MM.1S (cell line): ENCODE measurements at regions not wholly inside any gene's neighbourhood (a gene's known extent, or its start where the extent isn't known, plus 50 kb on each side); places are given as distances from the start of the nearest gene placed in this dataset.
"Not testable (repeated sequence)": the region's sequence is repeated elsewhere in the genome, so short reads cannot be mapped to it uniquely, and the experiment has no call there.

Source experiments
- DNase-seq: peaks from one replicate; pipeline ENCODE4 v3.0.0-alpha.2; 2015
- H2AFZ ChIP-seq: fragments of 300-600 bp; sonication (generic); 2 replicates; pipeline ENCODE4 v1.6.0; 2016; ENCODE audit warnings: antibody characterized with exemption, low read length
- H3F3A ChIP-seq: fragments of 300-600 bp; sonication (generic); 2 replicates; pipeline ENCODE4 v1.6.1; 2016; ENCODE audit warnings: mild to moderate bottlenecking, antibody characterized with exemption, low read length, moderate library complexity, mixed read lengths; ENCODE audit not compliant: insufficient read depth
- H3K27ac ChIP-seq: fragments of 300-600 bp; sonication (generic); 2 replicates; pipeline ENCODE4 v1.5.1; 2016; ENCODE audit warnings: mild to moderate bottlenecking, low read length
- H3K27me3 ChIP-seq: fragments of 300-600 bp; sonication (generic); replicated peaks from 2 replicates; pipeline ENCODE4 v1.6.0; 2016; ENCODE audit warnings: low read length; ENCODE audit not compliant: insufficient read depth
- H3K36me3 ChIP-seq: fragments of 300-600 bp; sonication (generic); replicated peaks from 2 replicates; pipeline ENCODE4 v1.6.1; 2016; ENCODE audit warnings: mild to moderate bottlenecking, low read length, mixed read lengths; ENCODE audit not compliant: insufficient read depth
- H3K4me1 ChIP-seq: fragments of 300-600 bp; sonication (generic); 2 replicates; pipeline ENCODE4 v1.6.1; 2016; ENCODE audit warnings: low read length, mixed read lengths
- H3K4me2 ChIP-seq: fragments of 300-600 bp; sonication (generic); 2 replicates; pipeline ENCODE4 v1.6.0; 2016; ENCODE audit warnings: low read depth, low read length
- H3K4me3 ChIP-seq: fragments of 300-600 bp; sonication (generic); 2 replicates; pipeline ENCODE4 v1.5.1; 2016; ENCODE audit warnings: low read length, mixed read lengths
- H3K79me2 ChIP-seq: fragments of 300-600 bp; sonication (generic); 2 replicates; pipeline ENCODE4 v1.6.1; 2016; ENCODE audit warnings: mixed run types, low read length, mixed read lengths
- H3K9ac ChIP-seq: fragments of 300-600 bp; sonication (generic); 2 replicates; pipeline ENCODE4 v1.6.1; 2016; ENCODE audit warnings: low read length, mixed read lengths
- H3K9me2 ChIP-seq: fragments of 300-600 bp; sonication (generic); replicated peaks from 2 replicates; pipeline ENCODE4 v1.6.1; 2016; ENCODE audit warnings: mild to moderate bottlenecking, low read length, mixed read lengths; ENCODE audit not compliant: insufficient read depth
- H3K9me3 ChIP-seq: fragments of 300-600 bp; sonication (generic); replicated peaks from 2 replicates; pipeline ENCODE4 v1.6.1; 2016; ENCODE audit warnings: mild to moderate bottlenecking, low read length, mixed read lengths; ENCODE audit not compliant: insufficient read depth
- H4K20me1 ChIP-seq: fragments of 300-600 bp; sonication (generic); 2 replicates; pipeline ENCODE4 v1.6.1; 2016; ENCODE audit warnings: mild to moderate bottlenecking, low read length, moderate library complexity, mixed read lengths; ENCODE audit not compliant: insufficient read depth
- CTCF ChIP-seq: fragments of 300-600 bp; sonication (generic); IDR thresholded peaks from 2 replicates; pipeline ENCODE4 v1.5.1; 2016; ENCODE audit warnings: antibody characterized with exemption, low read length, mixed read lengths
- EZH2 ChIP-seq: fragments of 300-600 bp; sonication (generic); optimal IDR thresholded peaks from 2 replicates; pipeline ENCODE3; 2017; ENCODE audit warnings: low read depth, mild to moderate bottlenecking, antibody characterized with exemption, low read length, mixed read lengths
- EZH2phosphoT487 ChIP-seq: fragments of 300-600 bp; sonication (generic); IDR thresholded peaks from 2 replicates; pipeline ENCODE4 v1.6.1; 2018; ENCODE audit warnings: antibody characterized with exemption, low read length

GRCh38 chrX:51098046-51098445 is 187.5 kb downstream of the BMP15 start:
- no peaks in the 10 kb centered on the region for H3K9me3 ChIP-seq
- no peaks in the 10 kb centered on the region for H3K9me2 ChIP-seq
- no peak overlapping the region for H3K4me2 ChIP-seq
- no peaks in the 10 kb centered on the region for H4K20me1 ChIP-seq
- no peaks in the 10 kb centered on the region for H3K36me3 ChIP-seq
- no peak overlapping the region for H3K27ac ChIP-seq
- H3K4me1 ChIP-seq: no peaks in the 10 kb centered on the region
- H3K9ac ChIP-seq: no peak overlapping the region
- H3F3A ChIP-seq: no peaks in the 10 kb centered on the region
- DNase-seq: no peak
- TF ChIP-seq CTCF (no peak), EZH2 (no peak), EZH2phosphoT487 (no peak)
- H3K27me3 ChIP-seq: no peaks in the 10 kb centered on the region
- no peak overlapping the region for H2AFZ ChIP-seq
- no peaks in the 10 kb centered on the region for H3K79me2 ChIP-seq
- H3K4me3 ChIP-seq: no peak overlapping the region

- not testable (repeated sequence) for H4K20me1 ChIP-seq
Measured at GRCh38 chrX:51119058-51119926, 208.8 kb downstream of the BMP15 start.

GRCh38 chrX:51125743-51126142 is 206.9 kb upstream of the NUDT10 start:
- not testable (repeated sequence) for H3K27me3 ChIP-seq, H3K27ac ChIP-seq, H3K9me2 ChIP-seq, DNase-seq, H3K36me3 ChIP-seq, H4K20me1 ChIP-seq, H3K9ac ChIP-seq, H3K9me3 ChIP-seq, H3F3A ChIP-seq, H3K4me1 ChIP-seq, H3K79me2 ChIP-seq, H2AFZ ChIP-seq, H3K4me3 ChIP-seq, H3K4me2 ChIP-seq

More at GRCh38 chrX:51119058-51119926, 208.8 kb downstream of the BMP15 start:
- H3F3A ChIP-seq, H3K27ac ChIP-seq, H3K4me2 ChIP-seq, H3K79me2 ChIP-seq, H3K9me2 ChIP-seq, H3K9ac ChIP-seq, H3K9me3 ChIP-seq, H3K27me3 ChIP-seq, H3K4me1 ChIP-seq, H3K4me3 ChIP-seq, H3K36me3 ChIP-seq, H2AFZ ChIP-seq, DNase-seq: not testable (repeated sequence)

GRCh38 chrX:51144828-51145442 is 187.7 kb upstream of the NUDT10 start:
- no peaks in the 10 kb centered on the region for H3F3A ChIP-seq
- H3K27me3 ChIP-seq: no peaks in the 10 kb centered on the region
- DNase-seq: peak; percentile 34
- no peak overlapping the region for H2AFZ ChIP-seq
- no peak overlapping the region for H3K27ac ChIP-seq
- no peaks in the 10 kb centered on the region for H3K4me1 ChIP-seq
- H3K79me2 ChIP-seq: no peaks in the 10 kb centered on the region
- TF ChIP-seq EZH2: no peak
- TF ChIP-seq CTCF: peak; percentile 61
- H3K36me3 ChIP-seq: no peaks in the 10 kb centered on the region
- no peaks in the 10 kb centered on the region for H3K9me2 ChIP-seq
- H3K4me3 ChIP-seq: no peak overlapping the region
- H3K9ac ChIP-seq: no peak overlapping the region
- no peak overlapping the region for H3K4me2 ChIP-seq
- no peaks in the 10 kb centered on the region for H4K20me1 ChIP-seq
- no peaks in the 10 kb centered on the region for H3K9me3 ChIP-seq
